HT1080 (cell line): ENCODE measurements at regions not wholly inside any gene's neighbourhood (a gene's known extent, or its start where the extent isn't known, plus 50 kb on each side); places are given as distances from the start of the nearest gene placed in this dataset.
A peak's percentile ranks its signal among the peaks of the same experiment; 100 is the strongest.

Experiments
- DNase-seq: peaks from one replicate; pipeline ENCODE4 v3.0.0-alpha.2; 2015; ENCODE audit warnings: low read depth

DNA sequence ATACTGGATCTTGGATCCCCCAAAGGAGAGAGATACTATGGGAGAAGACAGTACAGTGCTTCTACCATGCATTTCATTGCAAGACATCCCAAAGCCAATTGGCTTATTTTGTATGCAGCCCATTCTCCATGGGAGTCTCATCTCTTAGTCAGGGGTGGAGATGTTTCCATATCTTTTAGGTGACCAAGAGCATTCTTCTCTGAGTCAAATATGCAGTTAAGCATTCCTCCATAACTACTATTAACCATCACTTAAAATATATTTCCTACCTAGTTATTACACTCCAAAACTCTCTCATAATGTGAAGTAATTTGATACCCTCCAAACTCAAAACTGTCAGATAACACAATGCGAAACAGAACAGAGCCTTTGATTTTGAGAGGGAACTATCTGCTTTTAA lies 542.6 kb downstream of the HDGFL1 start:
- DNase-seq = no peak

DNA sequence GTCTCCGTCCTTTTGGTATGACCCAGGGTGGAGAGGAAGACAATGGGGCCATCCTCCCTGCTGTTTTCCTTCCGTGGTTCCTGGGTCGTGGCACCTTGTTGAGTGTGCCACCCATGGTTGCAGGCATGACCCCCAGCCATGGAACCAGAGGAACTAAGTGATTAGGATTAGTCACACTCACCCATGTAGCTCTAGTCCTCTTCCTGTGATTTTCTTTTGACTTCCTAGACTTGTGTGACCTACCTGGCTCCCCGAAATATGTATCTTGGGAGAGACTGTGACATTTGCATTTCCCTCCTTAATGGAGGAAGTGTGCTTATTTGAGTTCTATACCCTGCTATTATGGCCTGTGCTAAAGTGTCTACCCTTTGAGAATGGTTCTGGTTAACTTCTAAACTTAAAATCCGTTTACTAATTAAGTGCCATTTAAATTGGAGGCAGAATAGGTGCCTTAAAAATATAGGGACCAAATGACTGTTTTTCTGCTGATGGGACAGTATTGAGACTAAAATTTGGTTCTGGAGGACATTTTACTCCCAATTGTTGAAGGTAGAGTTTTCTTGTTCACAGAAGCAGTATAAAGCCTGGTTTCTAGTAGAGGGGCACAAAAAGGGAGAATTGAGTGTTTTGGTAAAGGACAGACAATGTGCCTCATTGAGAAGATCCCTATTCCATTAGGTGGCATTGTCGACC lies 545.6 kb downstream of the HDGFL1 start:
- DNase-seq = no peak

GRCh38 chr6:23137611-23138010 lies 568.2 kb downstream of the HDGFL1 start:
- DNase-seq = no peak

DNA sequence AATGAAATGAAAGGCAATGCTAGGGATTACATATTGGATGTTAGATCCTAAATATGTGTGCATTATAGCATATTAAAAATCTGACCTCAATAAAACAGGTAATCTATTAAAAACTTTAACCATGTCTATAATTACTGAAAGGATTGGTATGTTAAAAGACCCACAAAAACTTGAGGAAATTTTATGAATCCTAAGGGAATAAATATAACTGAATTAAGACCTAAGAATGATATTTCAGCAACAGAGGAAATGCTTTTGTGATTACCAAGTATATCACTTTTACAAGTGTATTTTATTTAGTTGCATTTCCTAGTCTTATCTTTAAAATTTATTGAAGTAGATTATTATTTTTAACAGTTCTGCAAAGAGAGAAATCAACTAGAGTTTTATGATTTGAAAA lies 571.5 kb downstream of the HDGFL1 start:
- no peak for DNase-seq

DNA sequence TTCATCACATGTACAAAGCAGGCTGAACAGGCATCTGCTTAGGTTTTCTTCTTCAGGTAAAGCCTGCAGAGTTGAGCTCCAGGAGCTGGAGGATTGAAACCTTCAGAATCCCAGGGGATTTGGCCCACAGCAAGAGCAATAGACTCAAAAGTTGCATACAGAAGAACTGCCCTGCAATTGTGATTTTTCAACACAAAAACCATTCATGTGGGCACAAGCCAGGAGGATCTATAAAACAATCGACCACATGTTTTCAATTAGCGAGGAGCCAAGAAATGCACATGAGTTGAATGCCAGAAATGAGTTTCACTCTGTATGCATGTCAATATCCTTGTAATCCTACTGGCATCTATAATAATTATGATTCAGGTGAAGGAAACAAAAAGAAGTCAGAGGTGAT lies 576.4 kb downstream of the HDGFL1 start:
- no peak for DNase-seq

GRCh38 chr6:23154159-23154558 lies 584.8 kb downstream of the HDGFL1 start:
- DNase-seq = no peak

DNA sequence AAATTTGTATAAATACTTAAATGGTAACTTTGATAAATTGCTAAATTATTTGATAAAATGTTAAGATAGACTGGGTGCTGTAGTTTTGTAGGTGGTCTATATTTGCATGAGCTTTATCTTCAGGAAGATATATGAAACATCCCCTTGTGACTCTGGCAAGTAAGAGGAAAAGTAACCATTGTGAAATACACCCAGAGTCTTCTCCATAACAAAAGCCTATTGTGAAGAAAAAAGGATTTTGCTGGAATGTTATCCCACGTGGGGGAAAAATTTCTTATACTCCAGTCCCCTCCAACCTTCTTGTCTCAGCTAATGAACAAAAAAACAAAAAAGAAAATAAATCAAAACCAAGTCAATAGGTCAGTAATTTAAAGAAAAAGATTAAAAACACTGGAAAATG lies 600.7 kb downstream of the HDGFL1 start:
- no peak for DNase-seq

DNA sequence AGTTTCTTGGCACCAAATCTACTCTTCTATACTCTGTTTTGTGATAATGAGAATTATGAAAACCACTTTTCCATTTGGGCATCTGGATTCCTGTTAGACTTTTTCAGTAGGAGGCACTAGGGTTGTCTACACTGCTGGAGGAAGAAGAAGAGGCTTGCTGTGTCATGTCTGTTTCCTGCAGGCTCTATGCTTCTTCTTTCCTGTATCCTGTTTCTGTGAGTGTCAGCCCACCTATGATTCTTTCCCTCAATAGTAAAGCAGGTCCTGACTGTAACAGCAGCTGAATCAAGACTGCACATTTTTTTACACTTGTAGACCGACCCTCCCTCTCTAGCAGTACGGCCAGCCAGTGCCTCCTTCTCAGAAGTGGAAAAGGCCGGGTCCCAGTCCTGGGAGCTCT lies 603.9 kb downstream of the HDGFL1 start:
- peak; percentile 15 for DNase-seq

GRCh38 chr6:23174781-23175361 lies 605.5 kb downstream of the HDGFL1 start:
- peak; percentile 84 for DNase-seq

- no peak for DNase-seq
These were observed 606.0 kb downstream of the HDGFL1 start for GRCh38 chr6:23175391-23175790.

- DNase-seq = no peak
These were observed 607.1 kb downstream of the HDGFL1 start for GRCh38 chr6:23176471-23176870.

DNA sequence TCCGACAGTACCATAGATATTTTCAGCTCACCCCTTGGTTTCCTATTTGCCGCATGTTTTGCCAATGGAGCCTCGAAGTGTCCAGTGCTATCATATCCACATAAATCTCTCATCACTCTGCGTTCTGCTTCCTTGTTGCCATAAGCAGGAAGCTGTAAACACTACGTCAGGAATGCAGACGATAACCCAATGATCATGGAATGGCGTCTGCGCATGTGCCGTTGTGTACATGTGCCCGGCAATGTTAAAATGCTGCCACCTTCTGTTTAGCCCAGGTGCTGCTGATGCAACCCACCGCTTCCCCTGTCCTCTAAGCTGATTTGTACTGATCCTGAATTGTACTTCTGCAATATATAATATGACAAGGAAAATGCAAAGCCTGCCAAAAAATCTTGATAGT lies 607.5 kb downstream of the HDGFL1 start:
- DNase-seq = no peak

GRCh38 chr6:23177806-23178205 lies 608.4 kb downstream of the HDGFL1 start:
- DNase-seq = no peak

DNA sequence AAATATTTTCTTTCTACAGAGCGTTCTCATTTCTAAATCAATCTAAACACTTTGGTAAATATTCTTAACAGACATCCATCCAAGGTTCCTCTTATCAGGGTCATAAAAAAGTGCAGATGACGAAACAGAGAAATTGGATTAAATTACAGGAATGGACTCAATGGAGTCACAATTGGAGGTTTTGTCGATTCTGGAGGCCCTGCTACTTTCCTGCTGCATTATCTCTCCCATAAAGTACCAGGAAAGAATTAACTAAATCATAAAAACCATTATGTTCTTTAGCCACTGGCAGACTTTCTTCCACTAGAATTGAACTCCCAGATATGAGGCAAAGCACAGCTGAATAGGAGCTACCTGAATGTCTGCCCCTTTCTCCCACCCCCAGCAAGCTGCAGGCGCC lies 610.6 kb downstream of the HDGFL1 start:
- no peak for DNase-seq

DNA sequence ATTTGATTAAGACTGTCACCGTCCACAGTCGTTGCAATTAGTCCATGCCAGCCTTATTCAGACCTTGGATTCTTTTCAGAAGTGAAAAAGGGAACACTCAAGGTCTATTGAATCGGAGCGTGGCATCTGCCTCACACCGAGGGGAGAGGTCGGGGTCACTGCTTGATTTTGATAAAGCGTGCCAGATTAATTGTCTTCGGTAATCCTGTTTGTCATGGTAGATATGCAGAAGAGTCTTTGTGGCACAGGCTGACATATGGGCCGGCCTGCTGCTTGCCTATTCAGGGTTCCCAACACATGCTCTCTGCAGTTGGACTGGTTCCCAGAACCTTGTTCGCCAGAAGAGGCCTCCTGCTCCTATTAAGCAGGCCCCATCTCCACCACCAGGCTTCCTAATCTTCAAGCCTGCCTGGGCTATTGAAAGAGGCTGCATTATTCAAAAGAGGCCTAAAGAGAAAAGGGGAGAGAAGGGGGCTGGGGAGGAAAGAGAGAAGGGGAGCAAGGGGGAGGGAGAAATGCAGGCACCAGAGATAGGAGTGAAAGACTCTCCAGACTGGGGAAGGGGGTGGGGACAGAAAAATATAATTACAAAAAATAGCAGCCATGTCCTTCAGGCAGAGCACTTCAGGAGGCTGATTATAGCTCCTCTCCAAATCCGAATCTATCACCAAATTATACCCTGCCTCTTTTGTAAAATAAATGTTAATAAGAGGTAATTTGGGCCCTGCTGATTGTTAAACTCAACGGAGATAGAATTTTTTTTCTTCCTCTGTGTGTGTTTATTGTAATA lies 611.3 kb downstream of the HDGFL1 start:
- peak; percentile 8 for DNase-seq

DNA sequence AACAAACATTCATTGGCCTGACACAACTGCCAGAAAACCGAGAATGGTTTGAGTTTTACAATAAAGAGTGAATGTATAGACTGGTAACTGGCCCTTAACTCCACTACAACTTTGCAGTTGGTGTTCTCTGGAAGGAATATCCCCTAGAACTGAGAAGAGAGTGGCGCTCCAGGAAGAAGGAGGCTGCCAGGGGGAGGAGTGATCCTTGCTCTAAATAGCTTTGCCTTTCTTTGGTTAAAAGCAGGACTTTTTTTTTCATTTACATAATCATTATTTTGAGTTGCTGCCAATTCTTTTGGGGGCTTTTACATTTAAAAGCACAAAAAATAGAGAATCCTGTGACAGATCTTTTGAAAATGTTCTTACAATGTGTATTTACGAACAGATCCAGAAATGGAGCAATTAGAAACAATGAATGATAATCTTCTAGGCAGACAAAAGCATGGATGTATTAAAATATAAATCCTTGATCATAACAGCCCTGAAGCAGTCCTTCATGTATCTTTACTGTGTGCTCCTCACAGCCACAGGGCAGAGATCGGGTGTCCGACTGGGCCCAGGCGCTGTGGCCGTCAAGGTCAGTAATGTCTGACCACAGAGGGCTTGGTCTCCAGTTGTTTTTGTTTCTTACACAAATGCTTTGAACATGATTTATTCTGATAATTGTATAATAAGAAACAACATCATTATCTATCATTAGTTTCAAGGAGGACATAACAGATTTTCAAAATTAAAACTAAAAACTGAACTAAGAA lies 612.2 kb downstream of the HDGFL1 start:
- DNase-seq = no peak

- no peak for DNase-seq
These were observed 614.5 kb downstream of the HDGFL1 start for GRCh38 chr6:23183846-23184245.

GRCh38 chr6:23184351-23184750 lies 615.0 kb downstream of the HDGFL1 start:
- DNase-seq = no peak

DNA sequence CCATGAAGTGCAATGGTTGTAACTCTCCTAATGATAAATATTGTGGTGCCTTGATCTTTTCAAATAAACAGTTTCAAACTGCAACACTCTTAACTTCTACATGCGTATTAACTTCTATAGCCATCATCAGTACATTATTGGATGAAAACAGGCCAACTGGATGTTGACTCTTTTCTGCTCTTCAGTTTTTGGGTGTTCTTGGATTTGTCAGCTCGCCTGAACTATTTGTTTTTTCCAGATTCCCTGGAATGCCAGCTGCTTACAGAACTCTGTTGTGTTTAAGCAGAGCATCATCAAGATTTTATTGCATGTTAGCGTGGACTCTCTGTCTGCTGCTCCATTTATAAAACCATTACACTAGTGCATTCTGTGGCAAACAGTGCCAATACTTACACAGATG lies 626.1 kb downstream of the HDGFL1 start:
- no peak for DNase-seq

DNA sequence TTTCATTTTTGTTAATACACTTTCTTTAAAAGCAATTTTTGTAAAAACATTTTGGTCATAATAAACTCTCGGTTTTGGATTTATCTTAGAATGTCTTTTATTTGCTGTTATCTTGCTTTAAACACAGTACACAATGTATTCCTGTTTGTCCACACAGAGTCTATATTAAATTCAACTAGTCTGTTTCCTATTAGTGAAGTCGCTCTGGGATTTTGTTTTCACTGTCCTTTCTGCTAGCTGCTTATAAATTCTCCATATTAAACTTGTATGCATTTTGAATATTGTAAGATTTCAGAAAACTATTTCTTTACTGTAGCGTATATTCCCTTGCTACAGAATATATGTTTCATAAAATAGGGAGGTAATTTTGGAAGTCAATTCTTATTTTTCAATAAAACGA lies 630.2 kb downstream of the HDGFL1 start:
- DNase-seq = no peak

DNA sequence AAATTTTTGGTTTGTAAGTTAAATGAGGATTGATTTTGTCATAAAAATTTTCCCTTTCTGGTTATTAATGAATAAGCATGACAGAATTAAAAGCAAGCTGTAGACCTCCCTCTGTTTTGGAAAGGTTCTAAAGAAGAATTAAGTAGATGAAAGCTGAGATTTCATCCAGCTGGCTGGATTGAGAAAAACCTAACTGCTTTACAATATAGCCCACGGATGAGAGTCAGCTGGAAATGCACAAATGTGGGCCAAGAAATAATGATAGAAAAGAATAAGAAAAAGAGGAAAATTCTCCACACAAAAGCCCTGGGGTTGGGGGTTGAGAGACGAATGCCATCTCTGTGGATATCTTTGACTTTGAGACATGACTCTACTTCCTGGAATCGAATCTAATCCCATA lies 631.6 kb downstream of the HDGFL1 start:
- DNase-seq = no peak

DNA sequence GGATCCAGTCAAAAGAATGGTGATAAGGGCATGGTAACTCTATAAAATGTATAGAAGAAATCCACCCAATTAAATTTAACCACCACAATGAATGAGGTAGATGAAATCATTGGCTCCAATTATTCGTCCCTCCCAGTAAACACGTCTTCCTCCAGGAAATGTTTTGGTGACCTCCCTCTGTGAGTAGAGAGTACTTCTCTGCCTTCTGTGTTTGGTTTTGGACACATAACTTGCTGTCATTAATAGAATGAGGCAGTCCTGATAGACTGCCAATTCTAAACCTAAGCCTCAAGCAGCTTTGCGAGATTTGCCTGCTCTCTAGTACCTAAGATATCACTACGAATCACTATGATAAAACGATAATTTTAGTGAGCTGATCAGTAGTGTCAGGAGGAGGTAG lies 632.8 kb downstream of the HDGFL1 start:
- no peak for DNase-seq
